22Rv1 (cell line): ENCODE measurements at regions not wholly inside any gene's neighbourhood (a gene's known extent, or its start where the extent isn't known, plus 50 kb on each side); places are given as distances from the start of the nearest gene placed in this dataset.
"Not testable (repeated sequence)": the region's sequence is repeated elsewhere in the genome, so short reads cannot be mapped to it uniquely, and the experiment has no call there.

Source experiments
- CTCF ChIP-seq: fragments of 450-650 bp; IDR thresholded peaks from 2 replicates; pipeline ENCODE4 v1.5.1; 2017; ENCODE audit warnings: mild to moderate bottlenecking
- ZFX ChIP-seq: fragments of 450-650 bp; IDR thresholded peaks from 2 replicates; pipeline ENCODE4 v1.6.1; 2017; ENCODE audit warnings: antibody characterized with exemption, borderline replicate concordance

- TF ChIP-seq CTCF, ZFX: not testable (repeated sequence)
Measured at GRCh38 chr12:97723801-97724200, 261.2 kb downstream of the RMST start.
